ENCODE measurements at regions not wholly inside any gene's neighbourhood (a gene's known extent, or its start where the extent isn't known, plus 50 kb on each side); places are given as distances from the start of the nearest gene placed in this dataset.

- TF ChIP-seq, protein P1, sequence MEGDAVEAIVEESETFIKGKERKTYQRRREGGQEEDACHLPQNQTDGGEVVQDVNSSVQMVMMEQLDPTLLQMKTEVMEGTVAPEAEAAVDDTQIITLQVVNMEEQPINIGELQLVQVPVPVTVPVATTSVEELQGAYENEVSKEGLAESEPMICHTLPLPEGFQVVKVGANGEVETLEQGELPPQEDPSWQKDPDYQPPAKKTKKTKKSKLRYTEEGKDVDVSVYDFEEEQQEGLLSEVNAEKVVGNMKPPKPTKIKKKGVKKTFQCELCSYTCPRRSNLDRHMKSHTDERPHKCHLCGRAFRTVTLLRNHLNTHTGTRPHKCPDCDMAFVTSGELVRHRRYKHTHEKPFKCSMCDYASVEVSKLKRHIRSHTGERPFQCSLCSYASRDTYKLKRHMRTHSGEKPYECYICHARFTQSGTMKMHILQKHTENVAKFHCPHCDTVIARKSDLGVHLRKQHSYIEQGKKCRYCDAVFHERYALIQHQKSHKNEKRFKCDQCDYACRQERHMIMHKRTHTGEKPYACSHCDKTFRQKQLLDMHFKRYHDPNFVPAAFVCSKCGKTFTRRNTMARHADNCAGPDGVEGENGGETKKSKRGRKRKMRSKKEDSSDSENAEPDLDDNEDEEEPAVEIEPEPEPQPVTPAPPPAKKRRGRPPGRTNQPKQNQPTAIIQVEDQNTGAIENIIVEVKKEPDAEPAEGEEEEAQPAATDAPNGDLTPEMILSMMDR (IDR thresholded peaks at IDR 0.05): no peak
These were observed 58.2 kb upstream of the CD28 start for GRCh38 chr2:203648273-203648672.

- TF ChIP-seq, protein P1 (IDR thresholded peaks at IDR 0.05): no peak
These were observed 57.1 kb upstream of the CD28 start for GRCh38 chr2:203649176-203649814.

DNA sequence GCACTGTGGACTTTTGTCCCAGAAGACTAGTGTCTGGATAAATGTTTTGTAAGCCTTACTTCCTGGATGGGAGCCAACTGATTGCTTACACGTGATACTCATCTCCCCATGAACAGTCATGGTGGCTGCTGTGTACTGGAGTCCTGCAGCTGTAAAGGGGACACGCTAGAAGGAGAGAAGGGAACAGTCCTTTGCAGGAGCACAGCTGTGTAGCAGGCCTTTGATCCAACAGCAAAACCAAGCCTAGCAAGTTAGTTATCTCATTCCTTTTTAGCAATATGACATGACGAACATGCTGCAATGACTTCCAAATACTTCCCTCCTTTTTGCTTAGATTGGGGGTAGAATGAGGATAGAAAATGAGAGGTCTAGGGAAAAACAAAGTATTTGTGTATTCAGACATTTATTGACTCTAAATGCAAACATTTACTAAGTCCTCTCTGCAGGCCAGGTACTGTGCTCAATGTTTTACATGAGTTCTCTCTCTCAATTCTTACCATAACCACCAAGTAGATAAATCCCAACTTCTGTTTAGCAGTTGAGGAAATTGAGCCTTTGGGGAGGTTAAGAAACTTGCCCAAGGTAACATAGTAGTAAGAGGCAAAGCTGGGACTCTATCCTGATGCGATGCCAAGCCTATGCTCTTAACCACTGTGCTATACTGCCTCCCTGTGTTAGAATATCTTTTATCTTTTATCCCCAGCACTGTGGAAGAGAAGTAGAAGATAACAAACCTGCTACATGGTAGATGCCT, 55.4 kb upstream of the CD28 start:
- TF ChIP-seq, protein P1 (IDR thresholded peaks at IDR 0.05): peak; percentile 53; the same call in 1 of the 2 replicates

GRCh38 chr2:203651621-203652020, 54.8 kb upstream of the CD28 start:
- TF ChIP-seq, protein P1 (IDR thresholded peaks at IDR 0.05): no peak

DNA sequence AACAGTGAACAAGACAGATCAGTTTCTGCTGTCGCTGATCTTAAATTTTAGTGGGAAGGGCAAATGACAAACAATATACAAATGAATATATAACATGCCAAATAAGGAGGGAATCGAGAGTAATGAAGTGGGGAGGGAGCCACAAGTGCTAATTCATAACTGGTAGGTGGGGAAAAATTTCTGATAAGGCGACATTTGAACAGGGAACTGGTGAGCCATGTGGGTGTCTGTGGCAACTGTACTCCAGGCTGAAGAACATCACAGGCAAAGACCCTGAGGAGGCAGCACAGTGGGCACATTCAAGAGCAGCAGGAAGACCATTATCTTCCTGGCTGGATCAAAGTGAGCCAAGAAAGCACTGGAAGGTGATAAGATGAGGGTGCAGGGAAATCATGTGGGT, 51.6 kb upstream of the CD28 start:
- TF ChIP-seq, protein P1 (IDR thresholded peaks at IDR 0.05): no peak

DNA sequence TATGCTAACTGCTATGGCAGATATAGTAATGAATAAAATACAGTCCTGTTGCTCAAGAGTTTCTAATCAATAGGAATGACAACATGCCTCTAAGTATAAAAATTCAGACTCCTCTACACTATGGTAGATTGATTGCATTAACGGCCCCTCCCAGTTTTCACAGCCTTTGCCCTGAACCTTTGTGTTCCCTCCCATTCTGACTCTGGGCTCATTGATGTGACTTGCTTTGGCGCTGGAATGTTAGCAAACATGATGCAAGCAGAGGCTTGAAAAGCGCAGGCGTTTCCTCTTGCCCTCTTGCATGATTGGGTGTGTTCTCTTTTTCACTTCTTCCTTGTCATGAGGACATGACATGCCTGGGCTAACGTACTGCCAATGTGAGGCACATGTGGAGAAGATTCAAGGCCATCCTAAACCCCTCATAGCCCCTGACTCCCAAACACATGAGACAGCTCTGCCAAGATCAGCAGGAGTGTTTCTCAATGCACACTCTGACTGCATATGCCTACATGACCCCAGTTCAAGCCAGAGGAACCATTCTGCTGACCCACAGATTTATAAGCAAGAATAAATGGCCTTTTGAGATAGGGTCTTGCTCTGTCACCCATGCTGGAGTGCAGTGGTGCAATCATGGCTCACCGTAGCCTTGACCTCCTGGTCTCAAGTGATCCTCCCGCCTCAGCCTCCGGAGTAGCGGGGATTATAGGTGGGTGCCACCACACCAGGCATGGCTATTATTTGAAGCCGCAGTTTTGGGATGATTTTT, 49.7 kb upstream of the CD28 start:
- TF ChIP-seq, protein P1 (IDR thresholded peaks at IDR 0.05): no peak
